RPMI7951 (cell line): ENCODE measurements at regions not wholly inside any gene's neighbourhood (a gene's known extent, or its start where the extent isn't known, plus 50 kb on each side); places are given as distances from the start of the nearest gene placed in this dataset.

ENCODE experiments used
- DNase-seq: peaks from one replicate; pipeline ENCODE4 v3.0.0-alpha.2; 2012; ENCODE audit warnings: low read depth

DNA sequence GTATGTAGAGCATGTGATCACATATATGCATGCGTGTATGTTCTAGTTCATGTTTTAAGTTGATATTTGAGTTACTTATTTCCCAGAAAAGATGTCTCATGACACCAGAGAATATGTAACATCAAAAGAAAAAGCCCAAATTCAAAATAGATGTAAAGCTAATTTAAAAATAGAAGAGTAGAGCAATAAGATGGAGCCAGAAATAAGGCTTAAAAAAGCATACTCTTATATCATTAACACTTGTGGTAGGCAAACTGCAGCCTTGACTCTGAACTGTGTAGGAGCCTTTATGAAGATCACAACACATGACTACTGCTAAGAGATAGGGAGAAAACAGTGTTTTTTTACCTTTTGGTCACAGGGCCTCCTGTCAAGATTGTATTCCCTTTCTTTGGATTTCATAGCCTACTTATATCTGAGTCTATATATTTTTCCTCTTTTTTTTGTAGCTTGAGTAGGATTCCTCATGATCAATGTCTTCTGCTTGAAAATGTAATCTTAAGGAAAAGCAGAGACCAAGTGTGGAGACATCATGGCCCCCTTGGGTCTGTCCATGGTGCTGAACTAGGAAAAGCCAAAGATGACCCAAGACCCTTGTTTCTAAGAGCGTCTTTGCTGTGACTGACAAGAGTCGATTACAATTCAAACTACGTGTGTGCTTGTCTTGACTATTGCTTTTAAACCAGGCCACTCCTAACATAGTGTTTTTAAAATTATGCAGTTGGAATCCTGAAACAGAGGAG, 390.4 kb downstream of the SHISA9 start:
- no peak for DNase-seq

DNA sequence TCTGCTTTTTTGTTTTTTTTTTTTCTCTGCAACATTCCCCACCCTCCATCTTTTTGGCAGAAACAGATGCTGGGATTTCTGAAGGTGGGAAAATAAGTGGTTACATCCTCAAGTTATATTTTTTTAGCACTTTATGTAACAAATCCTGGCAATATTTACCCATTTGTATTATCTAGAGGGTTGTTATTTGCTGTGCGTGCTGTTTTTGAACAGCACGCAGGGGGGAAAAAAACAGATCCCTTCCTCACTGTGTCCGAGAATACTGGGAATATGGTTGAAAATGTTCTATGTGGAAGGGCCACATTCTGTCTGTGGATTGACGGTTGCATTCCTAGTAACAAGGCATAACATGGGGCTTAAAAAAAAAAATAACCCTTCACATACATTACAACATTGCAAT, 394.8 kb downstream of the SHISA9 start:
- DNase-seq: no peak

DNA sequence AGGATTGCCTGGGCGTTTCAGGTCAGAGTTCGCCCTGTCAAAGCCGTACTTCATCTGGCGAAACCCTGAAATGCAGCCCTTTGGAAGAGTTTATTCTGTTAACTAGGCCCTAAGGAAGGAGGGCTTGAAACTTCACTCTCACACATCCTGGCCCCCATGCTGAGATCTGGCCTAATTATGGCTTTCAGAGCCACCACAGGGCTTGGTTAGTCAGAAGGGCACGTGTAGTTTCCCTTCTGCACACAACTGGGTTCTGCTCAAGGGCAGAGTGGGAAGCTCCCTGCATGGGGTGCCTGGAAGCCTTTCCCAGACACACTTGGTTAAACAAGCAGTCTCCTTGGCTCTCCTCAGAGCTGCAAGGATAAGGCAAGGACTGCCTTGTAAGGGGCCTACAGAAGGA, 397.3 kb downstream of the SHISA9 start:
- DNase-seq: peak; percentile 22

DNA sequence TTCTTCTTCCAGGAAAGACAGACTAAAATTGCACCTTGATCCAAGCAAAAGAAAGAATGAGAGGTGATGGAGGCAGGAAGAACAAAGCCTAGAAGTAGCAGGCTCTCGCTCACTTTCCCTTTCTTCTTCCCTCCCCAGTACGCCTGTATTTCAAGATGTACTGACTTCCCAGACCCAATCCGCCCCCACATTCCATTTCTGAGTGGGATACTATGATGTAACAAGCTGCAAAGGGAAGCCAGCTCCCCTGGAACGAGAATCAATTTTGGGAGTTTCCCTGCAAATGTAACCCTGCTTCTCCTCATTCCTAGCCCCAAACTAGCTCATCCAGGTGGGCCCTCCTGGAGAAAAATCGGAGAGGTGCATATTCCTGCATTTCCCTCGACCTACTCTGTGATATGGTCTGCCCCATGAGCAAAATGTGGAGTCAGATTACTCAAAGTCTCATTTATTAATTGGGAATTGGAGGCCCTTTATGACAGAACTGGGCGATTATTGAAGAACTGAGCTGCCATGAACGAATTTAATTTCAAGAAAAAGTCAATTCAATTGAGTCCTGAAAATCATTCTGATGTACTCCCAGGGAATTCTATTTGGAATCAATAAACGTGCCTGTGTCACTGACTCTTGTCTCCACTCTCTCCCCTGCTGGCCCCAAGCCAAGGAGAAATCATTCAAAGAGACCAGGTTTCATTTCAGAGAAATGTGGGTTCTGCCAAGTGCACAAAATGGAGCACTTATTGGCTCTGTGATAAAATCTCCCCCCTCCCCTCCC, 398.9 kb downstream of the SHISA9 start:
- DNase-seq: no peak

DNA sequence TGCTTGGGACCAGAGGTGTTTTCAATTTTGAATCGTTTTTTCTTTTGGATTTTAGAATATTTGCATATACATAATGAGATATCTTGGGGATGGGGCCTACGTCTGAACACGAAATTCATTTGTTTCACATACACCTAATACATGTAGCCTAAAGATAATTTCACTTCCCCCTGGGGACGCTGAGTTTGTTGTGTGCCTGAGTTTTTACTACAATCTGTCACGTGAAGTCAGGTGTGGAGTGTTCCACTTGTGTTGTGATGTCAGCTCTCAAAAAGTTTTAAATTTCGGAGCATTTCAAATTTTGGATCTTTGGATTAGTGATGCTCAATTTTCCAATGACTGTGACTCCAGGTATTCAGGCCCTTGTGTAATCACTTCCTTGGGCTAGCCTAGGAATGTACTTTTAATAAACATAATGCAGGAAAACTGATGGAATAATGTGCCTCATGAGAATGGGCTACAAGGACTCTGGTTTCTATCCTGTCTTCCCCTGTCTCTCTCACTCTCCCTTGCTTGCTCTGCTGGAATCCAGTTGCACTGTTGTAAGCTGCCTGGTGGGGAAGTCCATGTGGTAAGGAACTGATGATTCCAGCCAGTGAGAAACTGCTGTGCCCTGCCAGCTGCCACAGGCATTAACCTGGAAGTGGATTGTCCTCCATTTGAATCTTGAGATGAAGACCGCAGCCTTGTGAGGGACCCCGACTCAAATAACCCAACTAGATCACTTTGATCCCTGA, 403.8 kb downstream of the SHISA9 start:
- peak; percentile 16 for DNase-seq

DNA sequence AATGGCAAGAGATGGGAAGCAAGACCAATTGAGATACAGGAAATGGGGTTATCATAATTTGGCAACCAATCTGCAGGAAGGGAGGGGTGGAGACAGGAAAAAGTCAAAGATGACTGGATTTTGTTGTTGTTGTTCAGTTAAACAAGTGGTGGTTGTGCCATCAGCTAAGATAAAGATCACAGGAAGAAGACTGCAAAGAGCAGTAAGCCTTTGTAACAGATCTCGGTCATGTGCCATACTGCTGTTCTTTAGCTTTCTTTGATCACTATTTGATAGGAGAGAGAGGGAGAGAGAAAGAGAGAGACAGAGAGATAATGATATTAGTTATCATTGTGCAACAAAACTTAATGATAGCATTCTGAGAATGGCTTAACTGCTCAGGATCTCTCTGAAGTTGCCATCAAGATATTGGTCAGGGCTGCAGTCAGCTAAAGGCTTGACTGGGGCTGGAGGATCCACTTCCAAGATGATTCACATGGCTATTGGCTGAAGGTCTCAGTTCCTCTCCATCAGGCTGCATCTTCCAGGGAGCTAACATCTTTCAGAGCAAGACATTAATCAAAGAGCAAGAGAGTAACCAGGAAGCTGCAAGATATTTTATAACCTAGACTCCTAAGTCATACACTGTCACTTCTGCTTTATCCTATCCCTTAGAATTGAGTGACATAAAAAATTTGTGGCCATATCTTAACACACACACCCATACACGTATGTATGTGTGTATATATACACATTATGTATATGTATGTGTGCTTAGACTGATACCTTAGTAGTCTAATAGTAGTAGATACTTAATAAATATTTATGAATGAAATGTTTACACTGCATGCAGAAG, 405.0 kb downstream of the SHISA9 start:
- DNase-seq: peak; percentile 32

DNA sequence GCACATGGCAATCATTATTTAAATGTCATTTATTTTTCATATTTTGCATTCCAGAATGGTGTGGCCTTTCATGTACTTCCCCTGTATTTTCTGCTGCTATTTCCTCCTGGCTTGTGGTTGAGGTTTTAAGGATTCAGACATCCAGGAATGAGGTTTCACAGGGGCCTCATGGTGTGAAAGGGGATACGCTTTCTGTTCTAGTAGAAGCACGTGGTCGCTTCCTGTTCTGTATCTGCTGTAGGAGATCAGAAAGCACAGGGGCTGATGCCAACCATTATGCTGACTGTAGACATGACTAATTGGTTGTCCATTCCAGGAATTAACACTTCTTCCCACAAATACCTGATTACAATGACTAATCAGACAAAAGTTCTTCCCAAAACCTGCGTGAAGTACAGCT, 405.9 kb downstream of the SHISA9 start:
- DNase-seq: peak; percentile 96

DNA sequence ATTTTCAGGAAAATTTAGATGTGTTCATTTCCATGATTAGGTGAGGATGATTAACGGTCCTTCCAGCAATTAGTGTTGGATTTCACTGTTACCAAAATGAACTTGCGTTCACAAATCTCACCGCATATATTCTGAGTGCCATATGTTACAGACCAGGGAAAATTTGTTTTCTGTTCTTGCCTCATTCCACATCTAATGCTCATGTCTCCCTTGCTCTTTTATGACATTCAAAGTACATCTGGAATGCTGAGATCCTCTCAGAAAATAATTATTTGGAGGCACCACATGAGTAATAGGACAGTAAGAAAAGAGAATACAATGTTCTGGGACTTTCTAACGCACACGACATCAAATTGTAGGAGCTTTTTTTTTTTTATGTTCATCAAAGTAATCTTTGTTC, 406.5 kb downstream of the SHISA9 start:
- peak; percentile 58 for DNase-seq

DNA sequence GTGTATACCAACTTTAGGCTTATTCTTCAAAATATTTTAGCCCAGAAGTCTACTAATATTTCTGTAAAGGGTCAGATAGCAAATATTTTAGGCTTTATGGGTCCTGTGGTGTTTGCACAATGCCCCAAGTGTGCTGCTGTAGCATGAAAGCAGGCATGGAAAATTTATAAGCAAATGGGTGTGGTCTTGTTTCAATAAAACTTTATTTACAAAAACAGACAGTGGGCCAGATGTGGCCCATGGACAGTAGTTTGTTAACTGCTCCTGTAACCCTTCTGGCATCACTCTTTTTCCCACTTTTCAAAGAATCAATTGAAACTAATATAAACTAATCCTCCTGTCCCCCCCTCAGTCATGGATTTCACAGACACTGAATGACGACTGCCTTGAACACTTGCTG, 410.7 kb downstream of the SHISA9 start:
- DNase-seq: no peak

DNA sequence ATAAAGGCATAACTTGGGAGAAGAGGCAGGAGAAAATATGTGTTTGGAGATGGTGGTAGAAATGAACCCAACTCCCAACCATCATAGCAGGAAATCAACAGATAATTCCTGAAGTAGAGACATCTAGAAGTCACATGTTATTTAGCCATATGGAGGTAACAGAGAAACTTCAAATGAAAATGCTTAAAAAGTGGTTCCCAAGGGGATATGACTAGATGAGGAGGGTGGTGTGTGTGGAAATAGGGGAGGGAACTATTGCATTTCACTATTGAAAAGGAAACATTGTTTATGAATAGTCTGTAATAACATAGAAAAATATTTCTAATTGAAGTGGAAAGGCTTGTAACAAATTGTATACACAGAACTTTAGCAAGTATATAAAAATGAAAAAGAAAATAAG, 412.0 kb downstream of the SHISA9 start:
- DNase-seq: no peak

DNA sequence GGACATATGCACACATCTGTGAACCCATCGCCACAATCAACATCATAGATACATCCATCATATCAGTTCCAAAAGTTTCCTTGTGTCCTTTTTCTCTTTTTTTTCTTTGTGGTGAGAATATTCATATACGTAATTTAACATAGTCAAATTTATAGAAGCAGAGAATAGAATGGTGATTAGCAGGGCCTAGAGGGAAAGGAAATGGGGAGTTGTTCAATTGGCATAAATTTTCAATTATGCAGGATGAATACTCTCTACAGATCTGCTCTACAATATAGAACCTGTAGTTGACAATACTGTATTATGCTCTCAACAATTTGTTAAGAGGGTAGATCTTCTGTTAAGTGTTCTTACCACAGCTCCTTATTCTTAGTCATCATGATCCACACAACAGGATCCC, 413.2 kb downstream of the SHISA9 start:
- DNase-seq: no peak

DNA sequence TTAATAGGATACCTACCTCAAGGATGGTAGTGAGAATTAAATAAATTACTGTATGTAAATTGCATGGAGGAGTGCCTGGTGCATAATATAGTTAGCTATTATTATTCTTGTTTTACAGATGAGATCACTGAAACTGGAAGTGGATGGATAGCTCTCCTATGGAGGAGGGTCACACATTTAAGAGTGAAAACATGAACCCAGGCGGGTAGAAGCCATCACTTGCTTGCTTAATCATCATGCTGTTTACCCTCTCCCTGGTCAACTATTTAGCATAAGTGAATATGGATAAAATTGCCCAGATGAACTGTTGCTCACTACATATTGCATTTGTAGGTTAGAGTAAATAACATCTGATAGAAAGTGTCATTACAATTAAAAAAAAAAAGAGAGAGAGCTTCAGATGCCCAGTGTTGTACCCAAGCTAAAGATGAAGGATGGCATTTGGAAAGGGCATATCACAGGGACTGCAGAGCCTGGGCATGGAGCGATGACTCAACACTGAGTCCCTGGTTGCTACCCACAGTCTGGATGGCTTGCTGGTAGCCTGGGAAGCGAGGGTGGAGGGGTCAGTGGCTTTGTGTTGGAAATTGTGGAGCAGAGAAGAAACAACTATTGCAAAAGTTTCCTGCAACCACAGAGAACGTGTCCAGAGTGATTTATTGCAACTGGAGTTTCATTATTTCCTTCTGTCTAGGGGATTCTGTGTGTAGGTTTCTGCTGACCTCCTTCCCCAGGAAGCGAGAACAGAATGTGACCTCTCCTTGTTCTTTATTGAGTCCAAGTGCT, 414.4 kb downstream of the SHISA9 start:
- DNase-seq: peak; percentile 88

DNA sequence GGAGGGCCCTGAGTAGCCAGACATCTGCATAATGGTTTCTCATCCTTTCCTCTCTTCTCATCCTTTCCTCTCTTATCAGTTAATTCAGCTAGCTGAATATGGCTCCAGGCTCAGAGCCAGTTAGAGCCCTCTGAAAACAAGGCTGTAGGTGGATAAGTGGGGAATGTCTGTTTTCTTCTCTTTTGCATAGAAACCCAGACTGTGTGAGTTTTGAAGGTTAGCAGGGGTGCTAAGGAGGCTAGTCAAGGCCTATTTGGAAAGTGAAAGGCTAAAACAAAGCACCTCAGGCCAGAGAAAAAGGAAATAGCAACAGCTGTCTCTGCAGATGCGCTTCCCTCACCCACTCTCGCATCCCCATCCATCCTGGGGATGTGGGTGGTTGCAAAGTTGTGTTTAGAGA, 420.9 kb downstream of the SHISA9 start:
- DNase-seq: no peak

DNA sequence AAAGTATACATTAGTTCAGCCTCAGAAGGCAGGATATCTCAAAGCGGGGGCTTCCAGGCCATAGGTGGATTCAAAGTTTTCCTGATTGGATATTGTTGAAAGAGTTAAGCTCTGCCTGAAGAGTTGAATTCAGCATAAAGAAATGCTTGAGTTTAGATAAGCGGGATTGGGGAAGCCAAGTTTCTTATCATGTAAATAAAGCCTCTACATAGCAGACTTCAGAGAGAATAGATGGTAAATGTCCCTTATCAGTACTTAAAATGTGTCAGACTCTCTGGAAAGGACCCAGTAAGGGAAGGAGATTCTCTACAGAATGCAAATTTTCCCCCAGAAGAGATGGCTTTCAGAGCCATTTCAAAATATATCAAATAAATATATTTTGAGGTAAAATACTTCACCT, 423.5 kb downstream of the SHISA9 start:
- DNase-seq: no peak

DNA sequence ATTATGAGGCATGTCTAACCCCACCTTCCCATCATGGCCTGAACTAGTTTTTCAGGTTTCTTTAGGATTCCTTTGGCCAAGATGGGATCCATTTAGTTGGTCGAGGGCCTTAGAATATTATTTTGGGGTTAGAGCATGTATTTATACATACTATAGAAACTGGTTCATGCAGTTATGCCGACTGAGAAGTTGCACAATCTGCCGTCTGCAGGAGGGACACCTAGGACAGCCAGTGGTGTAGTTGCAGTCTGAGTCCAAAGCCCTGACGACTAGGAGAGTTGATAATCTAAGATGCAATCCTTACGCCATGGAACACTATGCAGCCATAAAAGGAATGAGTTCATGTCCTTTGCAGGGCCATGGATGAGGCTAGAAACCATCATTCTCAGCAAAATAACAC, 424.0 kb downstream of the SHISA9 start:
- DNase-seq: no peak

DNA sequence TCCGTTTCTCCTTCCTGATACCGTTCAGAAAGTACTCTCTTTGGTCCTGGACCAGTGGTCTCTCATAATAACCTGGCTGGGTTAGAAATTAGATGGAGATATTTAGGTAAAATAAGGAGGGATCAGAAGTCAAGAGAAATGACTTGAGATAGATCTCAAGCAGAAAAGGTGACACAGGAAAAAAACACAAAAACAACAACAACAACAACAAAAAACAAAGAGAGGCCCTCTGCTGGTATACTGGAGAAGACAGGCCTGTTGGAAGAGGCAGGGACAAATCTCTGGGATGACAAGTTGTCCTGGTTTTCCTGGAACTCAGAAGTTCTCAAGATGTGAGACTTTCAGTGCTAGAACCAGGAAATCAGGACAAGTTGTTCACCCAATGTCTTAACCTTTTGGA, 430.5 kb downstream of the SHISA9 start:
- no peak for DNase-seq

DNA sequence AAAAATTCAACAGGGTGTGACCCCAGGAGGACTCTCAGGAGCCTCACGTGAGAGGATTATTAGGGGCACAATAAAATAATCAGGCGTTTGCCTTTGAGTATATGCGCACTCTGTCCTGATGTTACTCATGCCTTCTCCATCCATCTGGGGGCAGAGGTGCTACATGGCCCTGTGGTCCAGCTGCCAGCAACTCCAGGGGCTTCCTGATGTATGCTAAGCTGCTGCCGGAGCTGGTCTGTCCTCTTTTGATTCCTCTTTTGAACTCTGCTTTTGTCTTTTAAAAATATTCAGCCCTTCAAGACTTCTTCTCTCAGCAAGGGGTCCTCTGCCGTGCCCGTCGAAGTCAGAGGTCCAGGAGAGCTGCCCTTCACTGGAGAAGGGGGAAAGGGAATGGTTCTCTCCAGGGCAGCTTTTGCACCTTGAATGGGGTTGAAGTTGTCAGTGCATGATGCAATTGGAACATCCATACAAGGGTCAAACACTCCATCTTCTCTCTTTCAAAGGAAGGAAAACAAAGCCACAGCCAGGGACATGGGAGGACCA, 431.4 kb downstream of the SHISA9 start:
- DNase-seq: no peak

DNA sequence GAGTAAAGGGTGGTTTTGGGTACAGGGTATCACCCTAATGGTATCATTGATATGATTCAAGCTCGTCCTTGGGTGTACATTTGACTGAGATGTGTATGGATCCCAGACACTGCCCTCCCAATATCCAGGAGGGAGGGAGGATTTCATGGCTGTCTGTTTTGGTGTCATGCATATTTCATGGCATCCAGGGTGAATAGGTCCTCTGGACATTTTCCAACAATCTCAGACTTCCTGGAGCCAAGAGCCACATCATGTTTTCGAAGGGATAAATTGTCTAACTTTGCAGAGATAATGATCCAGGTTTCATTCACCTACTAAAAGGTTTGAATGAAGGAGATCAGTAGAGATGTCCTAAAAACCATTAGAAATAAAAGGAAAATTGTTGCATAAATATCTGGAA, 431.9 kb downstream of the SHISA9 start:
- DNase-seq: peak; percentile 22

DNA sequence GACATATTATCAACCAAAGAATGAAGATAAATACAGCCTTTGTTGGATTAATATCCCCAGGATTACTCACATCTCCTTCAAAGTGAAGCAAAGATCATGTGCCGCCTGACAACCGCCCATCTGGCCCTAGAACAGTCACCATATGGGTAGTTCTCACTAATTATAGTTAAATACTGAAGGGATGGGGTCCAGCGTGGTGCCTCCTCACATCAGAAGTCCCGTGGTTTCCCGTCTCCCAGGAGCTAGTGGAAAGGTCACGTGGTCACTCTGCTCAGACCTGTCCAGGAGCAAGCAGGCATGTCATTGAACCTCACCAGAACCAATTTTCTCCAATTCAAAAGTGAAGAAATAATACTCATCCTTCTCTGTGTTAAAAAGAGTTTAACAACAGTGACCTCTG, 434.5 kb downstream of the SHISA9 start:
- no peak for DNase-seq

DNA sequence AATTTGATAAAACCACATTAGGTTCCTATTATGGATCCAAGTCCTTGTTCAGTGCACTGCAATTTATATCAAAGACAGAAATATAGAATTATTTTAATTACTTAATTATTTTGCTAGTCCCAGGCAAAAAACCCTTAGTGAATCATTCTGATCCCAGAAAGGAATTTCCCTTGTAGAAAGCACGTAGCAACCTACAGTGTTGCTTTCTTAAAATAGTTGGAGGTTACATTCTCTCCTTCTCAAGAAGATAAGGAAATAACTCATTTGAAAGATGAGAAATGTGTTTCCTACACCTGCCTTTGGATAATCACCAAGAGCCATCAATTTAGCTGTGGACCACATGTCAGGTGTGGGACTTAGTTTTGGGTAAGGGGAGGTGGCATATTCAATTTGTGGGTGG, 434.9 kb downstream of the SHISA9 start:
- DNase-seq: no peak
